Kidney (tissue), 13 donors: ENCODE measurements at regions not wholly inside any gene's neighbourhood (a gene's known extent, or its start where the extent isn't known, plus 50 kb on each side); places are given as distances from the start of the nearest gene placed in this dataset.

Experiments used
- DNase-seq, 5 donors: peaks; one replicate each; pipeline ENCODE4 v3.0.0-alpha.2; 2013 to 2020
- FAIRE-seq: peaks from 2 replicates; lab custom pipeline; 2012; peaks lifted over from hg19 to GRCh38; lab: Jason Lieb, UNC
- H3K27ac ChIP-seq, 2 donors: one replicate each; pipeline ENCODE4 v1.7.0; 2013; ENCODE audit warnings: low read depth in 2 of 2, low read length in 2 of 2, inconsistent platforms in 1 of 2
- H3K27me3 ChIP-seq: one replicate; pipeline ENCODE4 v1.7.1; 2013; ENCODE audit warnings: low read length, inconsistent platforms; ENCODE audit not compliant: control insufficient read depth, insufficient read depth
- H3K36me3 ChIP-seq, 3 donors: one replicate each; pipeline versions ENCODE4 v1.7.0 to v1.7.1; 2013; ENCODE audit warnings: low read length in 3 of 3, control low read depth in 1 of 3, inconsistent platforms in 1 of 3; ENCODE audit not compliant: insufficient read depth in 3 of 3, control insufficient read depth in 2 of 3
- H3K4me1 ChIP-seq, 3 donors: one replicate each; pipeline versions ENCODE4 v1.7.0 to v1.7.1; 2013; ENCODE audit warnings: low read length in 3 of 3, inconsistent platforms in 1 of 3, low read depth in 1 of 3; ENCODE audit not compliant: control insufficient read depth in 2 of 3, insufficient read depth in 2 of 3
- H3K4me3 ChIP-seq, 3 donors: one replicate each; pipeline versions ENCODE4 v1.7.0 to v1.8.1; 2013; ENCODE audit warnings: low read length in 3 of 3, control low read depth in 1 of 3, inconsistent platforms in 1 of 3
- H3K9ac ChIP-seq, 3 donors: one replicate each; pipeline versions ENCODE4 v1.7.0 to v1.7.1; 2013; ENCODE audit warnings: low read length in 3 of 3, control low read depth in 1 of 3, inconsistent platforms in 1 of 3
- H3K9me3 ChIP-seq, 3 donors: one replicate each; pipeline versions ENCODE4 v1.7.0 to v1.7.1; 2013; ENCODE audit warnings: low read length in 3 of 3, control low read depth in 1 of 3, inconsistent platforms in 1 of 3; ENCODE audit not compliant: control insufficient read depth in 2 of 3, insufficient read depth in 1 of 3
- CTCF ChIP-seq: IDR thresholded peaks from 3 replicates; pipeline ENCODE4 v1.5.1; 2012; ENCODE audit warnings: mild to moderate bottlenecking, moderate library complexity, borderline replicate concordance; ENCODE audit not compliant: insufficient read depth; ENCODE audit errors: extremely low read depth
- intact Hi-C: fragments of 100-400 bp; cut with DNase I; formaldehyde crosslinking; loops from one replicate; pipeline ENCODE4 v1.11.1; 2022
- donor health status: control.
- donor health status: control.
- donor health status: control.
- donor health status: control.
- donor health status: control.
- donor health status: DM: yes; HTN: yes; CAD: no.
- donor health status: Normal renal cell carcinoma (clear cell type).

GRCh38 chr3:3573341-3573740 is 225.9 kb upstream of the LRRN1 start:
- Histone ChIP-seq H3K4me1 (no peaks in the 10 kb centered on the region), H3K4me3 (no peak overlapping the region), H3K9ac (no peak overlapping the region), H3K27me3 (no peaks in the 10 kb centered on the region), H3K27ac (no peak overlapping the region), H3K9me3 (no peaks in the 10 kb centered on the region), H3K36me3 (no peaks in the 10 kb centered on the region)
- intact Hi-C loops, result no loop called here
- DNase-seq (no peak), FAIRE-seq (no peak)
- no peak for TF ChIP-seq CTCF

GRCh38 chr3:3560591-3561311 is 238.5 kb upstream of the LRRN1 start:
- DNase-seq, result peak in 2 of 5 donors; percentile 34 to 40
- H3K27ac ChIP-seq, result no peak overlapping the region
- no peak for FAIRE-seq
- intact Hi-C loops, result no loop called here
- H3K9me3 ChIP-seq, result no peaks in the 10 kb centered on the region
- no peak for TF ChIP-seq CTCF
- H3K27me3 ChIP-seq, result no peaks in the 10 kb centered on the region
- H3K4me1 ChIP-seq, result no peaks in the 10 kb centered on the region
- H3K9ac ChIP-seq, result no peak overlapping the region
- no peaks in the 10 kb centered on the region for H3K36me3 ChIP-seq
- no peak overlapping the region for H3K4me3 ChIP-seq

- no peak for FAIRE-seq
Observed at GRCh38 chr3:3559786-3560185, 239.4 kb upstream of the LRRN1 start.

More at GRCh38 chr3:3559786-3560185, 239.4 kb upstream of the LRRN1 start:
- no peak overlapping the region for H3K27ac ChIP-seq
- intact Hi-C loops, result no loop called here
- H3K4me1 ChIP-seq, result no peaks in the 10 kb centered on the region
- no peaks in the 10 kb centered on the region for H3K36me3 ChIP-seq
- no peak for TF ChIP-seq CTCF
- no peak for DNase-seq
- H3K9me3 ChIP-seq, result no peaks in the 10 kb centered on the region
- H3K4me3 ChIP-seq, result no peak overlapping the region
- H3K9ac ChIP-seq, result no peak overlapping the region
- no peaks in the 10 kb centered on the region for H3K27me3 ChIP-seq
